ENCODE measurements at regions not wholly inside any gene's neighbourhood (a gene's known extent, or its start where the extent isn't known, plus 50 kb on each side); places are given as distances from the start of the nearest gene placed in this dataset.

DNA sequence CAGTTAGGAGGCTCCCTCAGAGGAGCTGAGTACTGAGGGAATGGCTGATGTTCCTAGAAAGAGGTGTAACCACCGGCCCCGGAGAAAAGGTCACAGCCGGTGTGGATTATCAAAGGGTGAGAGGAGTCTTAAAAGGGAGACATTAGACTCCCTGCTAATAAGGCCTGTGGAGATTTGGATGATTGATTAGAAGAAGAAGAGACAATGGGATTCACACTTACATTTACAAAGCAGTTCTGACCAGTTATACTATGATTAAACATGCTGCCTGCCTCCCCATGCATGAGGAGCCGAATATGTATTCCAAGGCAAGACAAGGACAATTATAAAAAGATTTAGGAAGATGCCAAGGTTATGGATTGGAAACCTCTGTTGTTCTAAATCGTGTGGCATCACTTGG is 302.4 kb downstream of the SLC4A3 start:
- ChIA-PET CTCF (no interaction called here), POLR2A (no interaction called here)

DNA sequence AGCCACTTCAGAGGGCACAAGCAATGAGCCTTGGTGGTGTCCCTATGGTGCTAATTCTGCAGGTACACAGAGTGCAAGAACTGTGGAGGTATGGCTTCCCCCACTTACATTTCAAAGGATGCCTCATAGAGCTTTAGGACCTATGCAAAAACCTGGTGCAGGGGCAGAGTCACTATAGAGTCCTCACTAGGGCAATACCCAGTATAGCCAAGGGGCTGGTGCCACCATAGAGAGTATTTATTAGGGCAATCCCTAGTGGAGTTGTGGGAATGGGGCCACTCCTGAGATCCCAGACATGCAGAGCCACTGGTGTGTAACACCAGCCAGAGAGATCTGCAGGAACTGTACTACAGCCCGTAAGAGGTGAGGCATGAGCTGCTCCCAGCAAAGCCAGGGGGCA is 312.2 kb downstream of the SLC4A3 start:
- POLR2A ChIA-PET: no interaction called here
- CTCF ChIA-PET: no interaction called here

DNA sequence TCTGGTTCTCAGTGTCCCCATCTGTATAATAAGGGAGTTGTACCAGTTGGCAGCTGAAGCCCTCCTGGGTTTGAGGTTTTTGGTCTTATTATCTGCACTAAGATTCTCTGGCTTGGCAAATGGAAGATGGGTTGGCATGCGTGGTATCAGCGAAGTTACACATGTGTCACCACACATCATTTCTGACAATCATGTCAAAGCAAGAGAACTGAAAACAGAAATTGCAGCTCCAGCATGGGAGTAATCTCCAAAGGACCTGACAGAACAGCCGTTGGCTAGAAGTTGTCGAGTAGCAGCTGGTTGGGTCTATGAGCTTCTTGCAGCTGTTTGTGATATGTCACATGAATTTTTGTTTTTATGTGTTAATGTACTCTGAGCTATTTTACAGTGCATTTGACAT is 317.4 kb downstream of the SLC4A3 start:
- ChIA-PET POLR2A (no interaction called here), CTCF (no interaction called here)

DNA sequence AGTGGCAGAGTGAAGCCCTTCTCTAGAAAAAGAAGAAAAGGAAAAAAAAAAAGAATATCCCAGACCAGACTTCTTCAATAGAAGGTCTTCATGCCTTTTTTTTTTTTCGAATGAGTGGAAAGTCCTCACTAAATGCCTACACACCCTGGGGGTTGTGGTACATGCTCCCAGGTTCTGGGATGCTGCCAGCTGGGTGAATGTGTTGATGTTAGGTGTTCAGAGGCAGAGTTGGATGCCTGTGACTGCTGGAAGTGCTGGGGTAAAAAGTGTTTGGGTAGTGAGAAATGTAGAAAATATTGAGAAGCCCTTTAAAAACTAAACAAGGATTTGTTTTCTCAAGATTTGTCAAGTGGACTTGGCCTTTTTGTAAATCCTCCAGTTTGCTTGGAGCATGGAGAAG is 318.6 kb downstream of the SLC4A3 start:
- POLR2A ChIA-PET: no interaction called here

DNA sequence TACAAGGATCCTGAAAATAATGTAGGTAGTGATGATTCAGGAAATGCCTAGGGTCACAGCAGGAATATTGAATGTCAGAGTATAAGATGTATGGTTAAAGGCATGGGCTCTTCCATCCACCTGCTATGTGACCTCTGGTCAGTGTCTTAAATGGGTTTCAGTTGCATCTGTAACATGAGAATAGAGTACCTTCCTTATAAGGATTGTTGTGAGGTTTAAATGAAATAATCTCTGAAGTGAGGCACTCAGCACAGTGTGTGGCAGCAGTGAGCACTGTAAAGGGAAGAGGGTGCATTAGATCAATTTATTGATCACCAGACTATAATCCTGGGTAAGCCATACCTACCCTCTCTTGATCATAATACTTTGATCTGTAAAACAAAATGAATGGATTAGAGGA is 319.1 kb downstream of the SLC4A3 start:
- ChIA-PET POLR2A (no interaction called here), CTCF (no interaction called here)

More for the DNA sequence above, 318.6 kb downstream of the SLC4A3 start:
- CTCF ChIA-PET: no interaction called here

DNA sequence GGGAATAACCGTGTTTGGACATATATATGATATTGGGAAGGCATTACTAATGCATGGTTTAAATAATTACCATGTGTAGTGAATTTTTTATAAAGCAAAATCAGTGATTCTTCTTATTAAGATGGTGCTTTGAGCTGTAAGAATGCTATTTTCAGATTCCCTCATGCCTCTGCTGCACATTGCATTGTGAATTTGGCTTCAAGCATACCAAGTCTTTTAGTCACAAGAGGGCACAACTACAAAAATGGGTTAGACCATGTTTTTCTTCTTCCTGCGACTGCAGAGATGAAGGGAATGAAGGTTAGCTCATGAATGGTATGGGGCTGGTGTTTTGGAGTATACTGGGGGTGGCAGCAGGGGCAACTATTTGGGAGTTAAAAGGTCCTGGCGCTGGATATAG is 320.1 kb downstream of the SLC4A3 start:
- ChIA-PET POLR2A (no interaction called here), CTCF (no interaction called here)

DNA sequence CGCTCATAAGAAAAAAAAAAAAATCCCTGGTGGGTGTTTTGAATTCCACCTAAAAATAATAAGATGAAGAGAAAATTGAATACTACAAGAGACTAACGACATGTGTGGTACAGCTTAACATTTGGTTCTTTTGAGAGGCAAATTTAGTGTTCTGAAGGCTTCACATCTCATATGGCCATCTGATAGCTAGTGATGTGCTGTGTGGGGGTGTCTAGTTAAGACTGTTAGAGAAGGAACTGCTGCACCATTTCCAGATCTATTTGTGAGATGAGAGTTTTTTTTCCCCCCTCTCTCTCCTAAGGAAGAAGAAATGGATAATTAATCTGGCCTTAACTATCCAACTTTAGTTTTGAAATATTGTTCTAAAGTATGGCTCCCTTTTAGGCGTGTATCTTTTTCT is 321.6 kb downstream of the SLC4A3 start:
- POLR2A ChIA-PET: no interaction called here
- CTCF ChIA-PET: no interaction called here

DNA sequence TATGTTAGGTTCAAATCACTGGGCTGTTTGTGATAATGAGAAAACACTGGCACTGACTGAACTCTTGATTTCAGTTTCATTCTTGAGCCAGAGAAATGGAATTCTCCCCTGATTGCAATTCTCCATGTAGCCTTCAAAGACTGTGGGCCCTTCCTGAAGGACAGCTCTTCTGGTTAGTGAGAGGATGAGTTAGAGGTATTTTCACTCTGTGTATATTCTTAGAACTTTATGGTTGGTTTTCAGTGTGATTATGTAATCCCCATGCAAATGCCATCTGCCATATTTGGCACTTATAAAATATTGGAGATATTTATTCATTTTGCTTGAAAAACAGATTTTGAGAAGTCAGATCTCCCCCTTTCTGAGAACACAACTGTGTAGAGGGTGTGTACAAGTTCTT is 323.7 kb downstream of the SLC4A3 start:
- ChIA-PET CTCF (no interaction called here), POLR2A (no interaction called here)

DNA sequence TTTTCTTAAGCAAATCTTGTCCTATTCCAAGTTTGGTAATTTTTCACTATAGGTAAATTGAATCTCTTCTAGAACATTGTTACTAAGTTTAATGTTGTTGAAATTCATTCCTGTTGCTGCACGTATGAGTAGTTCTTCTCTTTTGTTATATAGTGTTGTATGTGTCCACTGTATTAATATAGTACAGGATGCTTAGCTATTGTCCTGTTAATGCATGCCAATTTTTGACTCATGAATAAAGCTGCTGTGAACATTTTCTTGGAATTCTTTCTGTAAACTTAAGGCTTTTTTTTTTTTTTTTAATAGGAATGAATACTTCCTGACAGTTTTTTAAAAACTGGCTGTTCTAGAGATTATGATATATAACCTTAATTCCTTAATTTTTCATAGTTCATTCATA is 326.9 kb downstream of the SLC4A3 start:
- ChIA-PET CTCF (no interaction called here), POLR2A (no interaction called here)

DNA sequence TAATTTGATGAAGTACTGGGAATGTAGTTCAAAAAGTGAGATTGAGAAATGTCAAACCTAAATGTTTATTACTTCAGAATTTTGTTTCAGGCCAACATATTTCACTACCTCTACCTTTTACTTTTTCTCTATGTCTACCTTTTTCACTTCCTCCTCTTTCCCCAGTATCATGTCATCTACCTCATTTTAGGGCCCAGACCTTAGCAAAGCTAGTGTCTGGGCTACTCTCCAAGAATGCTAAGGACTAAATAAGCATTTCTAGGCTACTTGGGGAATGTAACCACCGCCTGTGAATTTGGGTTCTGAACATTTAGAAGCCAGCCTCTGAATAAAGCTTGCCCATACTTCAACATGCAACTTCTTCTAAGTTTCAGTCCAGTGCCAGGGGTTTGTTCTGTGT is 330.4 kb downstream of the SLC4A3 start:
- CTCF ChIA-PET: no interaction called here

DNA sequence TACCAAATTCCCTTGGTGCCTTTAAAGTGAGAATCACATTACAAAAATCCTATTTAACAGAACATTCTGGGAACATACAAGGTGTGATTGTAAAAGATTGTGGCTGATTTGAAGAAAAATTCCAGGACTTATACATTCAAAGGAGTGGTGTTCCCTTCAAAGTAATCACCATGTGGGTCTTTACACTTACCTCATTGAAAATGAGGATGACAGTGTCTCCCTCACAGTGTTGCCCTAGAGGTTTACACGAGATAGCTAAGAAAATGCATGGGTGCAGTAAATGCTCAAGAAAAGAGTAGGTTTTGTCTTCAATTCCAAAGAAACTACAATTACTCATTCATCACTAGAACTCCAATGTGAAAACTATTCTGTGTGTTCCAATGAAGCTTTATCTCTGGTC is 331.5 kb downstream of the SLC4A3 start:
- POLR2A ChIA-PET: no interaction called here
- CTCF ChIA-PET: no interaction called here

More for the DNA sequence above, 330.4 kb downstream of the SLC4A3 start:
- POLR2A ChIA-PET: no interaction called here

DNA sequence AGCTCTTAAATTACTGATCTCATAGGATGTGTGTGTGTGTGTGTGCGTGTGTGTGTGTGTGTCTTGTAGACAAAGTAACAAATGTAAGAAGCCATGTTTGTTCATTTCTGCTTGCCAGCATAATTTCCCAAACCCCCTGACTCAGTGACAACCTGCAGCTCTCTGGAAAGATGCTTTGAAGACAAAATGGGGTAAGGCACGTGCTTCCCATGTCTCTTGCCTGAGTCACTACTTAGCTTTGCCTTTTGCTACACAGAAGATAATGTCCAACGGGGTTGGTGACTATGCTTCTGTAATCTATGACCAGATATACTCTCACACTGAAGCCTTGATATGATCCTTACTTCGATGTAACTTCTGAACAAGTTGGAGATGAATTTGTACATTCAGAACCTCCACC is 332.0 kb downstream of the SLC4A3 start:
- ChIA-PET CTCF (no interaction called here), POLR2A (no interaction called here)

DNA sequence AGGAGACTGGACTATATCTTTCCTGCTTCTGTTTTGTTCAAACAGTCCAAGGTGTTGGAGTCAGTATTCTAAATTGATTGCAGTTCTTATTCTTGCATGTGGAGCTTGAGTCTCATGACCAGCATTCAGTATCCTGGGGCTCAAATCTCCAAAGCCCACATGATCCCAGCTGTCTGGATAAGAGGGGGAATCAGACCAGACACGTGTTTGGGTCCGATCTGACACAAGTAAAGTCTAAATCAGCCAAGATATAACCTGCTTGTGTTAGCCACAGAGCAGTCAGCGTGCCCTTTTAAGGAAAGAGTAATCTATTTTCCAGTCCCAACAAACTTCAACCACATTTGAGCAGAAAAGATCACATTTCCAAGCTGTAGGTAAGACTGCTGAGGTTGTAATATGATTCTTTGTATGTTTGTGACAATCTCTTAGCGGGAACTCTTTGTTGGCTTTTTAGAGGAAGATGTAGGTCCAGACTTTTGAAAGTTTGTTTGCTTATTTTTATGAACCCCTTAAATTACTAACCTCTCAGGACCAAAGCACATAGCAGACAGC is 334.6 kb downstream of the SLC4A3 start:
- ChIA-PET POLR2A (no interaction called here), CTCF (no interaction called here)

DNA sequence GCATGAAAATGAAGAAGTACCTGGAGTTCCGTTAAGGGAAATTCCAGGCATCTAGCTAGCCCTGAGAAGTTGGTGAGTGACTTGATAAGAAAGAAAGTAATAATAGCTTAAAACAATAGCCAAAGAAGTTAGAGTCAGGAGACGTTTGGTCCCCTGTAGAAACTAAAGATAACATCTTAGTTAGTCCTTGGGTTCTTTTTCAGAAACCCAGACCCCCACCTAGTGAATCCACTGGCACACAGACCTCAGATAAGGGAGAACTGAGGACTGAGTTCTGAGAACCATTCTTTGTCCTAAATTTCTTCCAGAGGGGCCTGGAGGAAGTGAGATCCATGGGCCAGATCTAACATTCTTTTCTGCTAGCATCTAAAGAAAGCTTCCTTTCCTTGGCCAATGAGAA is 335.4 kb downstream of the SLC4A3 start:
- CTCF ChIA-PET: no interaction called here
- POLR2A ChIA-PET: no interaction called here

DNA sequence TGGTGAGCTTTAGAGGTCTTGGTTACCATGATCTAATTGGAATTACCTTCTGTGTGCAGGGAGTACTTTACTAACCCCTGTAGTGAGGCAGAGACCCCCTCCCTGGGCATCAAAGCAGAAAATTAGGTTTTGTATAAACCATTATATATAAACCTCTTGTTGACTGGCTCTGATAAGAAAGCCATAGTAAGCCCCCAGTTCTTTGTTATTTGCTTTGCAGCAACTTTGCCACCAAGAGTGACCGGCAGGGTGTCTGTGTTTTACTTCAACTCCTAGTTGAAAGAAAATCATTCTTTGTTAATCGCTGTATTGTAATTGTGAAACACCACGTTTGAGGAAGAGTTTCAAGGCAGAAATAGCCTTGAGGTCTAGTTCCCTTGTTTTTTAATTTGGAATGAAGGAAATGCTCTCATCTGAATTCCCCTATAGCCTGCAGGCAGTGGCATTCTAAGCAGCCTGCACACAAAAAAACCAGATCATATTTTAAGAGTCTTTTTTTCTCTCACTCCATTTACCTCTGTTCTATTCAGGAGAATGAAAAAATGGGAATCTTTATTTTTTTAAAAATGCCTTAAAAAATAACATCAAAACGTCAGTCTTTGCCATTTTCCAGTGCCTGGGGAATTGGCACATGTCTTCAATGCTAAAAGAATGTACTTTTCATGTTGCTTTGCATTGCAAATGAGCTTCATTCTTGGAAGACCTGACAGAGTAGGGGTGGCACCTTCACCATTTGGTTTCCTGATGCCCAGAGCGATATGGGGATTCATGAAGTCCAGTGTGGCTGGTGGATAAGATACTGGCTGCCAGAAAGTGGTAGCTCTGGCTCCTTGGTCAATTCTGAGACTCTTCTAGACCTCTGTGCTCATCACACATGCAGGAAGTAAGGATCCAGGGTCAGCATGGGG is 338.1 kb downstream of the SLC4A3 start:
- ChIA-PET POLR2A (no interaction called here), CTCF (no interaction called here)

DNA sequence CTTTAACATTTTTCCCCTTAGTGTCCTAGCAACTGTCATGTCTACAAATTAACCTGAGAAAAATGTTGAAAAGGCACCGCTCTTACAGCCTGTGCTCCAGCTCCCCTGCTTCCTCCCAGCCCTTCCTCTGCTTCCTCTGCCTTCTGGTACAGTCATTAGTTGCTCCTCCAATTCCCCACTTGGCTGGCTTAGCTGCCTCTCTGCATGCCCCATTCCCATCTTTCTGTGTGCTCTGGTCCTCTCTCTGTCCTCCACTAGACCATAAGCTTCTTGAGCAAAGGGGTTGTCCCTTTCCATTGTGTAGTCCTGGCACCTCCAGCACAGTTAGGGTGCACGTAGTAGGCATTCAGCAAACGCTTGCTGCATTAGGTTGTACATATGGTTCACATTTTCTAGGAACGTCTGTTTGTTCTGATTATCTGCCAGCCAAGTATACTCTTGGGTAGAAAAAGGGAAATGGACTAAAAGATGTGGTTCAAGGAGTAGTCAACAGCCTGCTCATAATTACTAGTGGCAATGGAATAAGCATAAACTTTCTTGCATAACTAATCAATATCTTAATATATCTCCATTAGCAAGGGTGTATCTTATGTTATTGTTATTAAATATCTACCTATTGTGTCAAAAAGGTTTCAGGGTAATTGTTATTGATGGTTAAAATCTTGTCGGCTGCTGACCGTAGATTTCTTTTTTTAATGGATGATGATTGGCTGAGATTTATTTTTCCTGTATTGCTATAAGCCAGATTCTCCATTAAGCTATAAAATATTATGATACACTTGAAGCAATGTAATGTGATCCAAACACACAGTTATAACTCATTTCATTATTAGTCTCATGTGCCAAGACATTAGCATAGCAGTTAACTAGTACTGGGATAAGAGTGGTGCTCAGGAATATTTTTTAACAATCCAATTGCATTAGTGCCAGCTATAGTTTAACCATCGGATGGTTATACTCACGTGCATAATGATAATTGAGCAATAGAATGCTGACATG is 340.1 kb downstream of the SLC4A3 start:
- ChIA-PET POLR2A (no interaction called here), CTCF (interaction anchor here (0.7 kb wide), 1 partner anchor 1627 kb away, joined by 3 read pairs; no protein-coding TSS in a partner anchor)

DNA sequence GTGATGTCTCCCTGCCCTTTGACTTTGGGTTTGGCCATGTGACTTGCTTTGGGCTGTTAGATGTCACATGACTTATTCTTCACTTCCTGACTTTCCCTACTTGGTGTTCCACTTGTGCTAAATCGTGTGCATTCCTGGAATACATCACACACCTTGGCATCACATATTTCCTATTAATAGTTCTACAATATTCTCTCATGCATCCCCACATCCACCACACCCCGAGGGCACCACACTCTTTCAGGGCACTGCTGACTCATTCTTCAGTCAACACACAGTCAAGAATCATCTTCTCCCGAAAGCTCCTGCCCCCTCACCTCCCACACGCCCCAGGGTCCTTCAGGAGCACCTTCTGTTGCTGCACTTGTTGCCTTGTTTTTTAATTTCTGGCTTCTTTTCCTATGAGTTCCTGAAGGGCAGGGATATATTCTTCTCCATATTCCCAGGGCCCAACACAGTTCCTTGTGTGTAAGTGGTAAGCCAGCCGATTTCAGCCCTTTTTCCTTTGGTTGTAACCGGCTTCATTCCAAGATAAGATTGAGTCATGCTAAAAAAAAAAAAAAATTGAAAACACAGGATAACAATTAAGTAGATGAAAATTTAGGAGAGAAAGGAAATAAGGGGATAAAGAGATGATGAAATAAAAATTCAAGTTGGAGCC is 341.4 kb downstream of the SLC4A3 start:
- POLR2A ChIA-PET: no interaction called here
- CTCF ChIA-PET: no interaction called here

DNA sequence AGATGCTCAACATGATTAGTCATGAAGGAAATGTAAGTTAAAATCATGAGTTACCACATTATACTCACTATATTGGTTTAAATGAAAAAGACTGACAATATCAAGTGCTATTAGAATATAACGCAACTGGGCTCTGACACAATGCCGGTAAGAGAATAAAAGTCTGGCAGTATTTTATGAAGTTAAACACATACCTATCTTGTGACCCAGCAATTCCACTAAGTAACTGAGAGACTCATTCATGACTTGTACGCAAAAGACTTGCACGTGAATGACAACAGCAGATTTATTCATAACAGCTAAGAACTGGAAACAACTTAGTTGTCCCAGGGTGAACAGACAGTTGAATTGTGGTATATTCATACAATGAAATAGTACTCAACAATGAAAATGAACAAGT is 342.1 kb downstream of the SLC4A3 start:
- CTCF ChIA-PET: no interaction called here

DNA sequence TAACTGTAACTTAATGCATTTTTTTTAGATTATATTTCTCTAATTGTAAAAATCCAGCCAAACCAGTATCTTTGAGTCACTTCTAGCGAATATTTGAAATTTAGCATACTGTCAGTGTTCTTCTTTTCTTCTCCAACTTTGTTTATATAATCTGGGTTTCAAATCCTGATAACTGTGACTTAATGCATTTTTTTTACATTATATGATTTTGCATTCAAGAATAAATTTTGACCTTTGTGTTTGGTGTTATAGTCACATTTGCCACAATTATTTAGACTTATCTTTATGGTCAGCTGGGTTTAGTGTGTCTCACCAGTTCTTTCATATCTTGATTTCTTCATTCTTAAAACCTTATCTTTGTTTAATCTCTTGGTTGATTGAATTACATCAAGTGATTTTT is 345.7 kb downstream of the SLC4A3 start:
- CTCF ChIA-PET: no interaction called here
- POLR2A ChIA-PET: no interaction called here

More for the DNA sequence above, 342.1 kb downstream of the SLC4A3 start:
- POLR2A ChIA-PET: no interaction called here

DNA sequence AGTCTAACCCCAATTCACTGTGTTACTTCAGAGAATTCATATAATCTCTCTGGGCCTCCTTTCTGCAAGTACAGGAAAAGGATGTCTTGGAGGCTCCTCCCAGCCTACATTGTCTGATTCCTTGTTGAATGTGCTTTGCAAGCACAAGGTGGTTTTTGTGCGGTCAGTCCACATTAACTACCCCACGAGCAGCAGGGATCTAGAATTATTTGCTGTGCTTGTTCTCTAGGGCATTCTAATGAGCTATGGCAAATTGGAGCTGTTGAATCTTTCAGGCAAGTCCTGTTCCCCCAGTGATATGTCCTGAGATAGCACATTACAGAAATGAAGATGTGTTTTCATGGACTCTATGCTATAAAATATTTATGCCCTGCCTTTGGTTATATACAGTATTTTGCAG is 349.4 kb downstream of the SLC4A3 start:
- ChIA-PET POLR2A (no interaction called here), CTCF (no interaction called here)
